NB4 (cell line): ENCODE measurements at regions not wholly inside any gene's neighbourhood (a gene's known extent, or its start where the extent isn't known, plus 50 kb on each side); places are given as distances from the start of the nearest gene placed in this dataset.

Source experiments
- DNase-seq: peaks from one replicate; pipeline ENCODE4 v3.0.0; 2010; ENCODE audit warnings: low read depth
- H3K4me3 ChIP-seq: one replicate; pipeline ENCODE4 v1.5.1; 2011; ENCODE audit warnings: mild to moderate bottlenecking, low read depth, low read length, moderate library complexity
- MYC ChIP-seq: IDR thresholded peaks from 2 replicates; pipeline ENCODE4 v1.6.1; 2011; ENCODE audit warnings: low read depth, low read length
- POLR2A ChIP-seq: IDR thresholded peaks from 2 replicates; pipeline ENCODE4 v1.6.1; 2011; ENCODE audit warnings: mild to moderate bottlenecking; ENCODE audit not compliant: insufficient read length; ENCODE audit errors: extremely low read depth
- TF ChIP-seq, protein P1 (sequence below): IDR thresholded peaks from one replicate; pipeline ENCODE4 v1.5.1; 2012; ENCODE audit warnings: low read depth, low read length
- TF ChIP-seq, protein P2 (sequence below): IDR thresholded peaks from 2 replicates; pipeline ENCODE4 v1.6.1; 2011; ENCODE audit warnings: low read depth, low read length

DNA sequence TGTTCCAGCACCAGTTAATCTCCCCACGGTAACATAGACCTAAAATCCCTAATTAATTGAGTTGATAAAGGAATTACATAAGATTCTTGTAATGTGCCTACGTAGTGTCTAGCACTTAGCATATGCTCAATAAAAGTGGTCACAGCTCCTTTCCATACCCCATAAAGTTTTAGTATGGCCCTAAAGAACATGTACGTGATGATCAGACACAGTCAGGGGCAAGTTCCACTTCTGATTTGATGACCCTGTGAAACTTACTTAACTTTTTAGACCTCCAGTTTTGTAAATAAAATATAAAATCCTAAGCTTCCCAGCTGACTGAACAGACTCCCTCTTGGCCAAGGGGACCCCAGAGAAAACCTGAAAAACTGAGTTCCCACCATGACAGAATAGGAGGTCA is 391.3 kb upstream of the ERCC4 start:
- no peak for TF ChIP-seq MYC
- TF ChIP-seq, protein P1, sequence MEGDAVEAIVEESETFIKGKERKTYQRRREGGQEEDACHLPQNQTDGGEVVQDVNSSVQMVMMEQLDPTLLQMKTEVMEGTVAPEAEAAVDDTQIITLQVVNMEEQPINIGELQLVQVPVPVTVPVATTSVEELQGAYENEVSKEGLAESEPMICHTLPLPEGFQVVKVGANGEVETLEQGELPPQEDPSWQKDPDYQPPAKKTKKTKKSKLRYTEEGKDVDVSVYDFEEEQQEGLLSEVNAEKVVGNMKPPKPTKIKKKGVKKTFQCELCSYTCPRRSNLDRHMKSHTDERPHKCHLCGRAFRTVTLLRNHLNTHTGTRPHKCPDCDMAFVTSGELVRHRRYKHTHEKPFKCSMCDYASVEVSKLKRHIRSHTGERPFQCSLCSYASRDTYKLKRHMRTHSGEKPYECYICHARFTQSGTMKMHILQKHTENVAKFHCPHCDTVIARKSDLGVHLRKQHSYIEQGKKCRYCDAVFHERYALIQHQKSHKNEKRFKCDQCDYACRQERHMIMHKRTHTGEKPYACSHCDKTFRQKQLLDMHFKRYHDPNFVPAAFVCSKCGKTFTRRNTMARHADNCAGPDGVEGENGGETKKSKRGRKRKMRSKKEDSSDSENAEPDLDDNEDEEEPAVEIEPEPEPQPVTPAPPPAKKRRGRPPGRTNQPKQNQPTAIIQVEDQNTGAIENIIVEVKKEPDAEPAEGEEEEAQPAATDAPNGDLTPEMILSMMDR, result no peak
- no peak for TF ChIP-seq POLR2A
- TF ChIP-seq, protein P2, sequence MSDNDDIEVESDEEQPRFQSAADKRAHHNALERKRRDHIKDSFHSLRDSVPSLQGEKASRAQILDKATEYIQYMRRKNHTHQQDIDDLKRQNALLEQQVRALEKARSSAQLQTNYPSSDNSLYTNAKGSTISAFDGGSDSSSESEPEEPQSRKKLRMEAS, result no peak
- no peak for DNase-seq
- no peak overlapping the region for H3K4me3 ChIP-seq

- TF ChIP-seq, protein P2, result no peak
These were observed 390.6 kb upstream of the ERCC4 start for GRCh38 chr16:13529193-13529982.

DNA sequence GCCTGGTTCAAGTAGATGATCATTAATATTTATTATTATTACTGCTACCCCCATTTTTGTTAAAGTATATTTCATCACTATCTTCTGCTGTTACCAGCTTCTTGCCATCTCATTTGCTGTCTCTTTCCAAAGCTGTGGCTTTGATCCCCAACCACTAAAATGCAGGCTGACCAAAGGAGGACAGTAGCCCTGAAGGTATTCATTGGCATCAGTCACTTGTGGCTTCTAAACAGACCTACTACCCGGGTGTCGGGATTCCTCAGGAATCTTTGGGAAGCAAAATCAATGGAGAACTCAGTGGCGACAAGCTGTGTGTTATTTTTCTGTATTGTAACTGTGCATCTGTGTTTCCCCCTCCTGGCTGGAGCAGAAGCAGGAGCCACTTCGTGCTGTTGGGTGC is 379.2 kb upstream of the ERCC4 start:
- TF ChIP-seq POLR2A (no peak), MYC (no peak)
- TF ChIP-seq, protein P1, result no peak
- TF ChIP-seq, protein P2, result no peak
- no peak overlapping the region for H3K4me3 ChIP-seq
- DNase-seq, result no peak

More at GRCh38 chr16:13529193-13529982, 390.6 kb upstream of the ERCC4 start:
- H3K4me3 ChIP-seq, result no peak overlapping the region
- no peak for DNase-seq

DNA sequence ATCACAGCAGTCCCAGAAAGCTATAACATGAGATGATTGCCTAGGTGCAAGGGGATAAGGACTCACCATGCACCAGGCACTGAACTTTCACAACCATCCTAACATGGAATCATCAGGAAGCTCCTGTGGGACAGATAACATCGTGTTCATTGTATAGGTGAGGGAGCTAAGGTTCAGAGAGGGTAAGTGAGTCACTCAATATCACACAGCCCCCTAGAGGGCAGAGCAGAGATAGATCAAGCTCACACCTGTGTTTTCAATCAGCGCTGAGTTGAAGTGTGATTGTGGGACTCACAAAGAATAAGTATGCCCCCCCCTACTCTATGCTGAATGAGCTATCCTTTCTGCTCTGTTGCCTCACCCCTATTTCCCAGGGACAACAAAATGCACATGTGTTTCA is 377.7 kb upstream of the ERCC4 start:
- TF ChIP-seq POLR2A (no peak), MYC (no peak)
- TF ChIP-seq, protein P1, result no peak
- TF ChIP-seq, protein P2, result no peak
- DNase-seq, result no peak
- no peak overlapping the region for H3K4me3 ChIP-seq

DNA sequence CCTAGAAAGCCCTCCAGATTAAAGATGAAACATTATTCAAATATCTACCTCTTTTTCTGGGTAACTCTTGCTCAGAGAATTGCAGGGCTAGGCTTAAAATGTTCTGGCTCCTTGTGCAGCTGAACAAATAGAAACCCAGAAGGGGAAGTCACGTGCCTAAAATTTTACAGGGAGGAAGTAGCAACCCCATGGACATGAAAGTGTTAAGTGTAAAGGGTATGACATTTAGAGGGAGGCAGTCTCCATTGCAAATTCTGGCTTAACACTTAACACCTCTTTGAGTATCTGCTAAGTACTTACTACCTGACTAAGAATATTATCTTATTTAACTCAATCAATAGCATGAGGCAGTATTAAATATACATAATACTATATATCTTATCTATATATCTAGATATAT is 376.1 kb upstream of the ERCC4 start:
- TF ChIP-seq MYC (no peak), POLR2A (no peak)
- TF ChIP-seq, protein P1, result no peak
- TF ChIP-seq, protein P2, result 0 out of 2 replicates have a peak, but pooled peaks have one; percentile 15
- H3K4me3 ChIP-seq, result no peak overlapping the region
- DNase-seq, result no peak

DNA sequence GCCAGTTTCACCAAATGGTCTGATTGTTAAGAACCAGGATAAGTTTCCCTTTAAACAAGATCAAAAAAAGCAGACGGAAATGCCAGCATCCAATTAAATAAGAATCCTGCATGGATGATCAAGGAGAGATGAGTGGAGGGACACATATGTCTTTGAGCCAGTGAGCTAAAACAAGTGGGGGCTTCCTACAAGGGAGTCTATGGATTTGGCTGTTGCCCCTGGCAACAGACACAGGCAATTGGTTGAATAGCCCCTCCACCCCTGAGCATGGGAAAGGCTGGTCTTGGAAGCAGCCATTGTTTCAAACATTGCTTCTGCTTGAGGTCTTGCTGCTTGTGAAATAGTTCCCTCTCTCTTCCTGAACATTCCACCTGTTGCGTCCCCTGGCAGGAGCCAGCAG is 374.7 kb upstream of the ERCC4 start:
- no peak for DNase-seq
- TF ChIP-seq POLR2A (no peak), MYC (no peak)
- TF ChIP-seq, protein P1, result no peak
- TF ChIP-seq, protein P2, result no peak
- no peak overlapping the region for H3K4me3 ChIP-seq
